ENCODE measurements at regions not wholly inside any gene's neighbourhood (a gene's known extent, or its start where the extent isn't known, plus 50 kb on each side); places are given as distances from the start of the nearest gene placed in this dataset.

GRCh38 chr16:22635357-22635761 lies 124.7 kb downstream of the NPIPB5 start:
- TF ChIP-seq, protein P1, sequence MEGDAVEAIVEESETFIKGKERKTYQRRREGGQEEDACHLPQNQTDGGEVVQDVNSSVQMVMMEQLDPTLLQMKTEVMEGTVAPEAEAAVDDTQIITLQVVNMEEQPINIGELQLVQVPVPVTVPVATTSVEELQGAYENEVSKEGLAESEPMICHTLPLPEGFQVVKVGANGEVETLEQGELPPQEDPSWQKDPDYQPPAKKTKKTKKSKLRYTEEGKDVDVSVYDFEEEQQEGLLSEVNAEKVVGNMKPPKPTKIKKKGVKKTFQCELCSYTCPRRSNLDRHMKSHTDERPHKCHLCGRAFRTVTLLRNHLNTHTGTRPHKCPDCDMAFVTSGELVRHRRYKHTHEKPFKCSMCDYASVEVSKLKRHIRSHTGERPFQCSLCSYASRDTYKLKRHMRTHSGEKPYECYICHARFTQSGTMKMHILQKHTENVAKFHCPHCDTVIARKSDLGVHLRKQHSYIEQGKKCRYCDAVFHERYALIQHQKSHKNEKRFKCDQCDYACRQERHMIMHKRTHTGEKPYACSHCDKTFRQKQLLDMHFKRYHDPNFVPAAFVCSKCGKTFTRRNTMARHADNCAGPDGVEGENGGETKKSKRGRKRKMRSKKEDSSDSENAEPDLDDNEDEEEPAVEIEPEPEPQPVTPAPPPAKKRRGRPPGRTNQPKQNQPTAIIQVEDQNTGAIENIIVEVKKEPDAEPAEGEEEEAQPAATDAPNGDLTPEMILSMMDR (conservative IDR thresholded peaks at IDR 0.05; ENCODE audit: low read length), result no peak
- TF ChIP-seq EZH2phosphoT487 (IDR thresholded peaks at IDR 0.05; ENCODE audit: borderline replicate concordance), result no peak

Data from Loucy (cell line).